T follicular helper cell (primary cell): ENCODE measurements at regions not wholly inside any gene's neighbourhood (a gene's known extent, or its start where the extent isn't known, plus 50 kb on each side); places are given as distances from the start of the nearest gene placed in this dataset.
"Not testable (repeated sequence)": the region's sequence is repeated elsewhere in the genome, so short reads cannot be mapped to it uniquely, and the experiment has no call there.

Source experiments
- DNase-seq: peaks from one replicate; pipeline ENCODE4 v3.0.0-alpha.2; 2020; ENCODE audit warnings: low read depth

GRCh38 chr4:141346144-141346543, 125.4 kb downstream of the ZNF330 start:
- no peak for DNase-seq

- no peak for DNase-seq
Measured at GRCh38 chr4:141347684-141348083, 127.0 kb downstream of the ZNF330 start.

- DNase-seq: no peak
Measured at GRCh38 chr4:141348125-141348524, 127.4 kb downstream of the ZNF330 start.

GRCh38 chr4:141348573-141348972, 127.9 kb downstream of the ZNF330 start:
- no peak for DNase-seq

GRCh38 chr4:141349236-141349635, 128.5 kb downstream of the ZNF330 start:
- no peak for DNase-seq

GRCh38 chr4:141350122-141350905, 129.6 kb downstream of the ZNF330 start:
- no peak for DNase-seq

- DNase-seq: no peak
Measured at GRCh38 chr4:141352331-141352730, 131.6 kb downstream of the ZNF330 start.

- DNase-seq: no peak
Measured at GRCh38 chr4:141352909-141353525, 132.3 kb downstream of the ZNF330 start.

GRCh38 chr4:141356321-141356962, 135.7 kb downstream of the ZNF330 start:
- DNase-seq: no peak

GRCh38 chr4:141356963-141357335, 136.3 kb downstream of the ZNF330 start:
- DNase-seq: no peak

- not testable (repeated sequence) for DNase-seq
Measured at GRCh38 chr4:141368241-141368640, 147.5 kb downstream of the ZNF330 start.

- no peak for DNase-seq
Measured at GRCh38 chr4:141371206-141371605, 150.5 kb downstream of the ZNF330 start.

GRCh38 chr4:141375855-141376254, 155.2 kb downstream of the ZNF330 start:
- DNase-seq: no peak

GRCh38 chr4:141376769-141377168, 156.1 kb downstream of the ZNF330 start:
- DNase-seq: no peak

GRCh38 chr4:141387299-141387698, 166.6 kb downstream of the ZNF330 start:
- no peak for DNase-seq

GRCh38 chr4:141388481-141388880, 167.8 kb downstream of the ZNF330 start:
- DNase-seq: no peak

GRCh38 chr4:141389649-141390048, 169.0 kb downstream of the ZNF330 start:
- DNase-seq: no peak

- no peak for DNase-seq
Measured at GRCh38 chr4:141390571-141390970, 169.9 kb downstream of the ZNF330 start.

- DNase-seq: no peak
Measured at GRCh38 chr4:141391293-141391692, 170.6 kb downstream of the ZNF330 start.

GRCh38 chr4:141391771-141392170, 171.1 kb downstream of the ZNF330 start:
- DNase-seq: no peak

- DNase-seq: no peak
Measured at GRCh38 chr4:141395246-141395830, 174.6 kb downstream of the ZNF330 start.

- no peak for DNase-seq
Measured at GRCh38 chr4:141395919-141396318, 175.2 kb downstream of the ZNF330 start.

GRCh38 chr4:141402712-141403111, 182.0 kb downstream of the ZNF330 start:
- no peak for DNase-seq
